HepG2 (cell line): ENCODE measurements at regions not wholly inside any gene's neighbourhood (a gene's known extent, or its start where the extent isn't known, plus 50 kb on each side); places are given as distances from the start of the nearest gene placed in this dataset.

Experiments used
- ATAC-seq: fragments of 200-7000 bp; cut with Tn5 transposase; 3 replicates; pipeline ENCODE4 v1.9.1; 2020; ENCODE audit warnings: mild to moderate bottlenecking, moderate library complexity
- BruUV-seq: library from RNA; stranded (reverse); fragments of 400-500 nt; replicated peaks from 2 replicates; lab custom pipeline; 2021; lab: Mats Ljungman, UMichigan
- CTCF ChIA-PET: fragments of 300-600 bp; formaldehyde crosslinking; extraction: SDS; loops from one replicate; lab custom pipeline; 2021; ENCODE audit warnings: low total read pairs, inconsistent platforms, low intra/inter-chr PET ratio; lab: Yijun Ruan, JAX
- POLR2A ChIA-PET: fragments of 350-600 bp; sonication (Branson Sonifier 250); formaldehyde crosslinking; loops from one replicate; lab custom pipeline; 2020; ENCODE audit warnings: antibody characterized with exemption, inconsistent platforms; lab: Yijun Ruan, JAX
- DNase-seq: peaks from one replicate; pipeline ENCODE4 v3.0.0-alpha.2; 2015; ENCODE audit warnings: low spot score
- FAIRE-seq: peaks from 3 replicates; lab custom pipeline; 2011; peaks lifted over from hg19 to GRCh38; lab: Jason Lieb, UNC
- H2AFZ ChIP-seq: one replicate; pipeline ENCODE4 v1.6.1; 2011; ENCODE audit warnings: low read length, inconsistent platforms
- H3K27ac ChIP-seq: fragments of 300-600 bp; 3 replicates; pipeline ENCODE4 v1.8.0; 2011; ENCODE audit warnings: mixed run types, mild to moderate bottlenecking, mixed read lengths, low read length, inconsistent platforms; ENCODE audit not compliant: insufficient read depth; ENCODE audit errors: extremely low read length
- H3K27me3 ChIP-seq, 2 experiments: fragments of 200-600 bp in 1 of 2; 2 replicates in 1 of 2; 3 replicates in 1 of 2; pipeline versions ENCODE4 v1.6.0 to v1.8.0; 2011; ENCODE audit warnings: low read length in 2 of 2, mild to moderate bottlenecking in 2 of 2, moderate library complexity in 2 of 2, inconsistent platforms in 1 of 2; ENCODE audit not compliant: insufficient read depth in 2 of 2, control insufficient read depth in 1 of 2
- H3K36me3 ChIP-seq, 2 experiments: fragments of 200-600 bp in 1 of 2; replicated peaks in 1 of 2; 2 replicates in 1 of 2; 3 replicates in 1 of 2; pipeline versions ENCODE4 v1.5.1 to v1.8.0; 2011; ENCODE audit warnings: low read length in 2 of 2, inconsistent platforms in 1 of 2; ENCODE audit not compliant: insufficient read depth in 2 of 2, control insufficient read depth in 1 of 2
- H3K4me1 ChIP-seq: 2 replicates; pipeline ENCODE4 v1.5.1; 2012; ENCODE audit warnings: low read length, inconsistent platforms; ENCODE audit not compliant: insufficient read depth
- H3K4me2 ChIP-seq: 2 replicates; pipeline ENCODE4 v1.6.0; 2011; ENCODE audit warnings: low read depth, low read length, inconsistent platforms
- H3K4me3 ChIP-seq, 3 experiments: fragments of 200-600 bp in 1 of 3; sonication (generic), shearing (Covaris generic) in 1 of 3; replicated peaks in 1 of 3; 2 replicates each; pipeline ENCODE4 v1.5.1; 2011 to 2016; ENCODE audit warnings: low read length in 3 of 3, inconsistent platforms in 2 of 3, low read depth in 2 of 3, mild to moderate bottlenecking in 2 of 3, control low read depth in 1 of 3, mixed read lengths in 1 of 3; ENCODE audit not compliant: insufficient read depth in 1 of 3
- H3K79me2 ChIP-seq: one replicate; pipeline ENCODE4 v1.6.1; 2011; ENCODE audit warnings: low read length, inconsistent platforms; ENCODE audit not compliant: insufficient read depth
- H3K9ac ChIP-seq: 2 replicates; pipeline ENCODE4 v1.6.0; 2011; ENCODE audit warnings: mild to moderate bottlenecking, low read depth, low read length, inconsistent platforms; ENCODE audit not compliant: insufficient read depth
- H3K9me3 ChIP-seq: 2 replicates; pipeline ENCODE4 v1.5.1; 2012; ENCODE audit warnings: mild to moderate bottlenecking, low read length
- H4K20me1 ChIP-seq: 2 replicates; pipeline ENCODE4 v1.6.0; 2011; ENCODE audit warnings: inconsistent platforms, mild to moderate bottlenecking, low read length, moderate library complexity; ENCODE audit not compliant: insufficient read depth
- FLYWCH1 ChIP-seq: sonication (generic); formaldehyde crosslinking; IDR thresholded peaks from 2 replicates; pipeline ENCODE4 v1.8.1; 2023; ENCODE audit warnings: mild to moderate bottlenecking, missing genetic modification reagents
- GLI4 ChIP-seq: sonication (generic); formaldehyde crosslinking; IDR thresholded peaks from 2 replicates; pipeline ENCODE4 v1.5.1; 2020; ENCODE audit warnings: missing genetic modification reagents, mild to moderate bottlenecking, moderate library complexity, borderline replicate concordance
- KLF12 ChIP-seq: sonication (generic); formaldehyde crosslinking; IDR thresholded peaks from 2 replicates; pipeline ENCODE4 v1.4.0; 2020; ENCODE audit warnings: missing genetic modification reagents, borderline replicate concordance
- MEIS2 ChIP-seq: sonication (generic); formaldehyde crosslinking; IDR thresholded peaks from 2 replicates; pipeline ENCODE4 v1.9.0; 2021; ENCODE audit warnings: mild to moderate bottlenecking, missing genetic modification reagents
- MTA3 ChIP-seq: sonication (generic); formaldehyde crosslinking; IDR thresholded peaks from 2 replicates; pipeline ENCODE4 v1.4.0; 2020; ENCODE audit warnings: missing genetic modification reagents
- NCOA2 ChIP-seq: sonication (generic); formaldehyde crosslinking; IDR thresholded peaks from 2 replicates; pipeline ENCODE4 v1.8.0; 2022; ENCODE audit warnings: inconsistent platforms
- PLSCR1 ChIP-seq: sonication (generic); formaldehyde crosslinking; IDR thresholded peaks from 2 replicates; pipeline ENCODE4 v1.5.0; 2020; ENCODE audit warnings: missing genetic modification reagents, mild to moderate bottlenecking, borderline replicate concordance
- SP4 ChIP-seq: sonication (generic); formaldehyde crosslinking; IDR thresholded peaks from 2 replicates; pipeline ENCODE4 v1.8.1; 2023; ENCODE audit warnings: mild to moderate bottlenecking, missing genetic modification reagents
- ZNF326 ChIP-seq: sonication (generic); formaldehyde crosslinking; IDR thresholded peaks from 2 replicates; pipeline ENCODE4 v1.4.0; 2020; ENCODE audit warnings: missing genetic modification reagents, borderline replicate concordance
- ZNF337 ChIP-seq: sonication (generic); formaldehyde crosslinking; IDR thresholded peaks from 2 replicates; pipeline ENCODE4 v1.5.1; 2020; ENCODE audit warnings: missing genetic modification reagents, low read depth, mild to moderate bottlenecking, borderline replicate concordance
- ZNF350 ChIP-seq: sonication (generic); formaldehyde crosslinking; IDR thresholded peaks from 2 replicates; pipeline ENCODE4 v1.4.0; 2020; ENCODE audit warnings: mild to moderate bottlenecking, low read depth, missing genetic modification reagents, borderline replicate concordance
- ZNF547 ChIP-seq: sonication (generic); formaldehyde crosslinking; IDR thresholded peaks from 2 replicates; pipeline ENCODE4 v1.5.1; 2020; ENCODE audit warnings: mild to moderate bottlenecking, missing genetic modification reagents
- in situ Hi-C: cut with HindIII; loops from 2 replicates; pipeline ENCODE4 v1.10.0; 2017; ENCODE audit warnings: low pct_unique_long_range_greater_than_20kb; ENCODE audit not compliant: extremely low pct_ligation_motif_present
- intact Hi-C: fragments of 100-400 bp; cut with micrococcal nuclease; formaldehyde crosslinking; loops from one replicate; pipeline ENCODE4 v1.10.0; 2022; ENCODE audit not compliant: unreplicated experiment

- no peak for TF ChIP-seq KLF12 (CRISPR knock-in tag)
- no peak for TF ChIP-seq ZNF326 (CRISPR knock-in tag)
- no peak for TF ChIP-seq ZNF350 (CRISPR knock-in tag)
- TF ChIP-seq MTA3 (CRISPR knock-in tag) = no peak
- TF ChIP-seq FLYWCH1 (CRISPR knock-in tag) = no peak
- TF ChIP-seq ZNF337 (CRISPR knock-in tag) = no peak
- TF ChIP-seq GLI4 (CRISPR knock-in tag) = no peak
- TF ChIP-seq MEIS2 (CRISPR knock-in tag) = no peak
- no peak for TF ChIP-seq PLSCR1 (CRISPR knock-in tag)
- TF ChIP-seq ZNF547 (CRISPR knock-in tag) = no peak
- TF ChIP-seq NCOA2 = no peak
- TF ChIP-seq SP4 (CRISPR knock-in tag) = no peak
- TF ChIP-seq, all 625 proteins: peak for 0
- no TSS peak for BruUV-seq
- no peak for ATAC-seq
- H3K9me3 ChIP-seq = no peaks in the 10 kb centered on the region
- ChIA-PET POLR2A (no interaction called here), CTCF (no interaction called here)
- H2AFZ ChIP-seq = no peak overlapping the region
- no peak overlapping the region for H3K9ac ChIP-seq
- H3K27ac ChIP-seq = no peak overlapping the region
- H3K36me3 ChIP-seq = no peaks in the 10 kb centered on the region
- intact Hi-C loops = no loop called here
- peaks cover 0 to 7% of the 10 kb centered on the region in 2 experiments; a peak in 1 of 5 replicates for H3K27me3 ChIP-seq
- H3K4me3 ChIP-seq = no peak overlapping the region
- H3K4me2 ChIP-seq = no peak overlapping the region
- no peak for FAIRE-seq
- no peaks in the 10 kb centered on the region for H4K20me1 ChIP-seq
- H3K4me1 ChIP-seq = no peaks in the 10 kb centered on the region
- no peaks in the 10 kb centered on the region for H3K79me2 ChIP-seq
- no peak for DNase-seq
- in situ Hi-C loops = no loop called here
These were observed 65.8 kb upstream of the TLK1 start for GRCh38 chr2:171226461-171226860.
